GM23338 (cell line): ENCODE measurements at regions not wholly inside any gene's neighbourhood (a gene's known extent, or its start where the extent isn't known, plus 50 kb on each side); places are given as distances from the start of the nearest gene placed in this dataset.

Source experiments
- ATAC-seq: fragments of 200-7000 bp; cut with Tn5 transposase; 3 replicates; pipeline ENCODE4 v1.9.1; 2020
- DNase-seq: peaks from one replicate; pipeline ENCODE4 v3.0.0-alpha.2; 2015; ENCODE audit warnings: low spot score
- H2AFZ ChIP-seq: fragments of 200-600 bp; sonication (generic); 2 replicates; pipeline ENCODE4 v1.8.0; 2016; ENCODE audit warnings: antibody characterized with exemption, mild to moderate bottlenecking, moderate library complexity
- H3F3A ChIP-seq: fragments of 200-600 bp; sonication (generic); replicated peaks from 2 replicates; pipeline ENCODE4 v1.8.0; 2017; ENCODE audit warnings: antibody characterized with exemption, mixed run types, low read depth
- H3K27ac ChIP-seq: fragments of 200-600 bp; sonication (generic); 2 replicates; pipeline ENCODE4 v1.6.1; 2016; ENCODE audit warnings: low read depth
- H3K27me3 ChIP-seq: fragments of 200-600 bp; sonication (generic); 2 replicates; pipeline ENCODE4 v1.8.0; 2016; ENCODE audit warnings: mild to moderate bottlenecking, mixed run types, moderate library complexity; ENCODE audit not compliant: insufficient read depth
- H3K36me3 ChIP-seq: fragments of 200-600 bp; sonication (generic); 2 replicates; pipeline ENCODE4 v1.8.0; 2016; ENCODE audit warnings: mild to moderate bottlenecking; ENCODE audit not compliant: insufficient read depth
- H3K4me1 ChIP-seq: fragments of 200-600 bp; sonication (generic); 2 replicates; pipeline ENCODE4 v1.8.0; 2016; ENCODE audit warnings: mild to moderate bottlenecking, moderate library complexity; ENCODE audit not compliant: insufficient read depth
- H3K4me2 ChIP-seq: fragments of 200-600 bp; sonication (generic); 2 replicates; pipeline ENCODE4 v1.7.1; 2017; ENCODE audit warnings: mixed run types
- H3K4me3 ChIP-seq: fragments of 200-600 bp; sonication (generic); 2 replicates; pipeline ENCODE4 v1.6.1; 2016; ENCODE audit warnings: mixed run types
- H3K79me2 ChIP-seq: fragments of 200-600 bp; sonication (generic); replicated peaks from 2 replicates; pipeline ENCODE4 v1.8.0; 2017; ENCODE audit warnings: mild to moderate bottlenecking; ENCODE audit not compliant: insufficient read depth
- H3K9me2 ChIP-seq: fragments of 200-600 bp; sonication (generic); 2 replicates; pipeline ENCODE4 v1.8.0; 2017; ENCODE audit not compliant: insufficient read depth
- H4K20me1 ChIP-seq: fragments of 200-600 bp; sonication (generic); replicated peaks from 2 replicates; pipeline ENCODE4 v1.8.0; 2017; ENCODE audit warnings: mild to moderate bottlenecking; ENCODE audit not compliant: insufficient read depth
- H3K27ac Mint-ChIP-seq: 2 replicates; pipeline ENCODE4 v1.8.0; 2020; ENCODE audit warnings: inconsistent platforms, mild to moderate bottlenecking, moderate library complexity, mixed read lengths
- H3K27me3 Mint-ChIP-seq: 3 replicates; pipeline ENCODE4 v1.8.0; 2022; ENCODE audit warnings: low read depth, mild to moderate bottlenecking, moderate library complexity, mixed read lengths, inconsistent platforms; ENCODE audit not compliant: insufficient read depth, poor library complexity
- H3K36me3 Mint-ChIP-seq: 3 replicates; pipeline ENCODE4 v1.8.0; 2021; ENCODE audit warnings: low read depth, mild to moderate bottlenecking, inconsistent platforms, moderate library complexity, mixed read lengths
- H3K4me1 Mint-ChIP-seq: 3 replicates; pipeline ENCODE4 v1.8.0; 2020; ENCODE audit warnings: mild to moderate bottlenecking, inconsistent platforms, mixed read lengths
- H3K4me3 Mint-ChIP-seq: 3 replicates; pipeline ENCODE4 v1.8.0; 2021; ENCODE audit warnings: moderate library complexity, mild to moderate bottlenecking, inconsistent platforms, mixed read lengths
- H3K9me3 Mint-ChIP-seq: 3 replicates; pipeline ENCODE4 v1.8.0; 2020; ENCODE audit warnings: moderate library complexity, mild to moderate bottlenecking, inconsistent platforms, mixed read lengths
- EZH2 ChIP-seq: fragments of 200-600 bp; sonication (generic); IDR thresholded peaks from one replicate; pipeline ENCODE4 v1.8.0; 2017; ENCODE audit warnings: antibody characterized with exemption, mild to moderate bottlenecking, low read depth; ENCODE audit not compliant: unreplicated experiment
- EZH2phosphoT487 ChIP-seq: fragments of 200-600 bp; sonication (generic); IDR thresholded peaks from one replicate; pipeline ENCODE4 v1.8.1; 2018; ENCODE audit warnings: antibody characterized with exemption; ENCODE audit not compliant: unreplicated experiment
- POLR2AphosphoS5 ChIP-seq: IDR thresholded peaks from 2 replicates; pipeline ENCODE4 v1.6.1; 2016; ENCODE audit warnings: antibody characterized with exemption, low read depth
- STAT1 ChIP-seq: IDR thresholded peaks from one replicate; pipeline ENCODE4 v1.6.1; 2016; ENCODE audit warnings: antibody characterized with exemption; ENCODE audit not compliant: unreplicated experiment
- TF ChIP-seq, protein P1 (sequence below): fragments of 250-450 bp; sonication (Bioruptor Pico); IDR thresholded peaks from 2 replicates; pipeline ENCODE4 v1.5.0; 2020; ENCODE audit warnings: mild to moderate bottlenecking, moderate library complexity
- TF ChIP-seq, protein P2 (sequence below), 2 experiments: fragments of 200-600 bp in 1 of 2; sonication (generic) in 1 of 2; conservative IDR thresholded peaks; 2 replicates each; pipeline versions ENCODE4 v1.5.1 to v1.6.1; 2016 to 2017; ENCODE audit warnings: antibody characterized with exemption in 2 of 2, low read depth in 2 of 2, mild to moderate bottlenecking in 2 of 2, moderate library complexity in 1 of 2

DNA sequence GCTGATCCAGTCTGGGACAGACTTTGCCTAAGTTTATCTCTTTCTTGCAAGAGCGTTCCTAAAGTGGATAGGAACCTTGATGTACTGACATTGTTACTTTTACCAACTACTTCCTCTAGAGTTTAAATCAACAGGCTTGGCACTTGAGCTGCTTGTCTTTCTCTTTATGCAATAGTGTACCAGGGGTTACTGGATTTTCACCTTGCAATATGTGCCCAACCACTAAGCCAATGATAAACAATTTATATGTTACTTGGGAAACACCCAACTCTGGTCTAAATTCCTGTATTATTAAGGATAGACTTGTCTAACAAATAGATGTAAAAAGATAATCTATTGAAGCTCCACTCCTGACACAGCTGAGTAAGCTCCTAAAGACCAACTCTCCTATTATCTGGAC lies 470.2 kb downstream of the SH2D4B start:
- Mint-ChIP-seq H3K4me1 (peaks cover 6% of the 10 kb centered on the region; the same call in 2 of the 3 replicates), H3K27me3 (no peaks in the 10 kb centered on the region), H3K4me3 (no peak overlapping the region), H3K27ac (no peak overlapping the region), H3K36me3 (no peaks in the 10 kb centered on the region), H3K9me3 (no peaks in the 10 kb centered on the region)
- Histone ChIP-seq H3K27ac (no peak overlapping the region), H3K4me2 (no peak overlapping the region), H4K20me1 (no peaks in the 10 kb centered on the region), H3K4me3 (no peak overlapping the region), H2AFZ (no peak overlapping the region), H3F3A (no peaks in the 10 kb centered on the region), H3K27me3 (no peaks in the 10 kb centered on the region), H3K79me2 (no peaks in the 10 kb centered on the region), H3K4me1 (no peaks in the 10 kb centered on the region), H3K9me2 (0 out of 2 replicates have a peak, but pooled peaks cover 4% of the 10 kb centered on the region), H3K36me3 (no peaks in the 10 kb centered on the region)
- no peak for DNase-seq
- ATAC-seq, result no peak
- TF ChIP-seq EZH2phosphoT487 (no peak), EZH2 (no peak), POLR2AphosphoS5 (no peak), STAT1 (no peak)
- TF ChIP-seq, protein P1, sequence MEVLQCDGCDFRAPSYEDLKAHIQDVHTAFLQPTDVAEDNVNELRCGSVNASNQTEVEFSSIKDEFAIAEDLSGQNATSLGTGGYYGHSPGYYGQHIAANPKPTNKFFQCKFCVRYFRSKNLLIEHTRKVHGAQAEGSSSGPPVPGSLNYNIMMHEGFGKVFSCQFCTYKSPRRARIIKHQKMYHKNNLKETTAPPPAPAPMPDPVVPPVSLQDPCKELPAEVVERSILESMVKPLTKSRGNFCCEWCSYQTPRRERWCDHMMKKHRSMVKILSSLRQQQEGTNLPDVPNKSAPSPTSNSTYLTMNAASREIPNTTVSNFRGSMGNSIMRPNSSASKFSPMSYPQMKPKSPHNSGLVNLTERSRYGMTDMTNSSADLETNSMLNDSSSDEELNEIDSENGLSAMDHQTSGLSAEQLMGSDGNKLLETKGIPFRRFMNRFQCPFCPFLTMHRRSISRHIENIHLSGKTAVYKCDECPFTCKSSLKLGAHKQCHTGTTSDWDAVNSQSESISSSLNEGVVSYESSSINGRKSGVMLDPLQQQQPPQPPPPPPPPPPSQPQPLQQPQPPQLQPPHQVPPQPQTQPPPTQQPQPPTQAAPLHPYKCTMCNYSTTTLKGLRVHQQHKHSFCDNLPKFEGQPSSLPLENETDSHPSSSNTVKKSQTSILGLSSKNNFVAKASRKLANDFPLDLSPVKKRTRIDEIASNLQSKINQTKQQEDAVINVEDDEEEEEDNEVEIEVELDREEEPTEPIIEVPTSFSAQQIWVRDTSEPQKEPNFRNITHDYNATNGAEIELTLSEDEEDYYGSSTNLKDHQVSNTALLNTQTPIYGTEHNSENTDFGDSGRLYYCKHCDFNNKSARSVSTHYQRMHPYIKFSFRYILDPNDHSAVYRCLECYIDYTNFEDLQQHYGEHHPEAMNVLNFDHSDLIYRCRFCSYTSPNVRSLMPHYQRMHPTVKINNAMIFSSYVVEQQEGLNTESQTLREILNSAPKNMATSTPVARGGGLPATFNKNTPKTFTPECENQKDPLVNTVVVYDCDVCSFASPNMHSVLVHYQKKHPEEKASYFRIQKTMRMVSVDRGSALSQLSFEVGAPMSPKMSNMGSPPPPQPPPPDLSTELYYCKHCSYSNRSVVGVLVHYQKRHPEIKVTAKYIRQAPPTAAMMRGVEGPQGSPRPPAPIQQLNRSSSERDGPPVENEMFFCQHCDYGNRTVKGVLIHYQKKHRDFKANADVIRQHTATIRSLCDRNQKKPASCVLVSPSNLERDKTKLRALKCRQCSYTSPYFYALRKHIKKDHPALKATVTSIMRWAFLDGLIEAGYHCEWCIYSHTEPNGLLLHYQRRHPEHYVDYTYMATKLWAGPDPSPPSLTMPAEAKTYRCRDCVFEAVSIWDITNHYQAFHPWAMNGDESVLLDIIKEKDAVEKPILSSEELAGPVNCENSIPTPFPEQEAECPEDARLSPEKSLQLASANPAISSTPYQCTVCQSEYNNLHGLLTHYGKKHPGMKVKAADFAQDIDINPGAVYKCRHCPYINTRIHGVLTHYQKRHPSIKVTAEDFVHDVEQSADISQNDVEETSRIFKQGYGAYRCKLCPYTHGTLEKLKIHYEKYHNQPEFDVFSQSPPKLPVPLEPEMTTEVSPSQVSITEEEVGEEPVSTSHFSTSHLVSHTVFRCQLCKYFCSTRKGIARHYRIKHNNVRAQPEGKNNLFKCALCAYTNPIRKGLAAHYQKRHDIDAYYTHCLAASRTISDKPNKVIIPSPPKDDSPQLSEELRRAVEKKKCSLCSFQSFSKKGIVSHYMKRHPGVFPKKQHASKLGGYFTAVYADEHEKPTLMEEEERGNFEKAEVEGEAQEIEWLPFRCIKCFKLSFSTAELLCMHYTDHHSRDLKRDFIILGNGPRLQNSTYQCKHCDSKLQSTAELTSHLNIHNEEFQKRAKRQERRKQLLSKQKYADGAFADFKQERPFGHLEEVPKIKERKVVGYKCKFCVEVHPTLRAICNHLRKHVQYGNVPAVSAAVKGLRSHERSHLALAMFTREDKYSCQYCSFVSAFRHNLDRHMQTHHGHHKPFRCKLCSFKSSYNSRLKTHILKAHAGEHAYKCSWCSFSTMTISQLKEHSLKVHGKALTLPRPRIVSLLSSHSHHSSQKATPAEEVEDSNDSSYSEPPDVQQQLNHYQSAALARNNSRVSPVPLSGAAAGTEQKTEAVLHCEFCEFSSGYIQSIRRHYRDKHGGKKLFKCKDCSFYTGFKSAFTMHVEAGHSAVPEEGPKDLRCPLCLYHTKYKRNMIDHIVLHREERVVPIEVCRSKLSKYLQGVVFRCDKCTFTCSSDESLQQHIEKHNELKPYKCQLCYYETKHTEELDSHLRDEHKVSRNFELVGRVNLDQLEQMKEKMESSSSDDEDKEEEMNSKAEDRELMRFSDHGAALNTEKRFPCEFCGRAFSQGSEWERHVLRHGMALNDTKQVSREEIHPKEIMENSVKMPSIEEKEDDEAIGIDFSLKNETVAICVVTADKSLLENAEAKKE (CRISPR knock-in tag), result no peak
- TF ChIP-seq, protein P2, sequence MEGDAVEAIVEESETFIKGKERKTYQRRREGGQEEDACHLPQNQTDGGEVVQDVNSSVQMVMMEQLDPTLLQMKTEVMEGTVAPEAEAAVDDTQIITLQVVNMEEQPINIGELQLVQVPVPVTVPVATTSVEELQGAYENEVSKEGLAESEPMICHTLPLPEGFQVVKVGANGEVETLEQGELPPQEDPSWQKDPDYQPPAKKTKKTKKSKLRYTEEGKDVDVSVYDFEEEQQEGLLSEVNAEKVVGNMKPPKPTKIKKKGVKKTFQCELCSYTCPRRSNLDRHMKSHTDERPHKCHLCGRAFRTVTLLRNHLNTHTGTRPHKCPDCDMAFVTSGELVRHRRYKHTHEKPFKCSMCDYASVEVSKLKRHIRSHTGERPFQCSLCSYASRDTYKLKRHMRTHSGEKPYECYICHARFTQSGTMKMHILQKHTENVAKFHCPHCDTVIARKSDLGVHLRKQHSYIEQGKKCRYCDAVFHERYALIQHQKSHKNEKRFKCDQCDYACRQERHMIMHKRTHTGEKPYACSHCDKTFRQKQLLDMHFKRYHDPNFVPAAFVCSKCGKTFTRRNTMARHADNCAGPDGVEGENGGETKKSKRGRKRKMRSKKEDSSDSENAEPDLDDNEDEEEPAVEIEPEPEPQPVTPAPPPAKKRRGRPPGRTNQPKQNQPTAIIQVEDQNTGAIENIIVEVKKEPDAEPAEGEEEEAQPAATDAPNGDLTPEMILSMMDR (conservative IDR thresholded peaks at IDR 0.05; ENCODE audit: low read depth in 2 of 2), result no peak
